ENCODE measurements at regions not wholly inside any gene's neighbourhood (a gene's known extent, or its start where the extent isn't known, plus 50 kb on each side); places are given as distances from the start of the nearest gene placed in this dataset.

DNA sequence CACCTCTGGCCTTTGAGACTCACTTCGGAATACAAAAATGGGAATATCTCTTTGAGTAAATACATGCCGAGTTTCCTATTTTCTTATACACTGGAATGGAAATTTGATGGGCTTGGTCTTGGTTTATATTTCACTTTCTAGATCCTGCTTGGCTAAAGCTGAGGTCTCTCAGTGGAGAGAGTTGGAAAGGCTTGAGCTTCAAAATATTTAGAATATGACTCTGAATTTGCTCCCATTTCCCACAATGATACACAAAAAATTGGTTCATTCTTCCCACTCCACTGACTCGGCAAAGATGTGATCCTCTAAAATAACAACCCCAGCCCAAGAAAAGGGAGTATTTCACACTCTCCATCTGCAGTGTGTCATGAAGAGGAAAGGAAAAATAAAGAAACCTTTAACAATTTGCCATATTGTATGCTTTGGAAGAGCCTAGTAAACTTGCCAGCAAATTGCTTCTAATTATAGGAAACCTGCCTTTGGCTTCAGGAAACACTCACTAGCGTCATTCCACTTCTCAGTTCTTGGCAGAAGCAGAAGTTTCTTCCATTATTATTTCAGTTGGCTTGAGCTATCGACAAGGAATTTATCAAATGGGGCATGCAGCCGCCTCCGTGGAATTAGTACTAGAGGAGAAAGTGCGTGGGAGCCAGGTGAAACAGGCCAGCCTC lies 302.9 kb downstream of the NSG2 start:
- DNase-seq = no peak
- WGBS, 3 donors = 23 to 29% (median 25%) methylated on average over 8 of the region's 8 CpGs
- TF ChIP-seq EP300 (IDR thresholded peaks at IDR 0.05) = no peak
- no peak for TF ChIP-seq POLR2A (IDR thresholded peaks at IDR 0.05)
- TF ChIP-seq CTCF (IDR thresholded peaks at IDR 0.05) = no peak
- Histone ChIP-seq H3K4me1 (ENCODE audit: insufficient read depth) (no peaks in the 10 kb centered on the region), H3K4me3 (no peak overlapping the region), H3K27ac (no peak overlapping the region), H3K36me3 (no peaks in the 10 kb centered on the region), H3K9me3 (no peaks in the 10 kb centered on the region), H3K27me3 (no peaks in the 10 kb centered on the region)
- intact Hi-C loops (cut with DNase I) = no loop called here

- no peaks in the 10 kb centered on the region for H3K4me1 ChIP-seq (ENCODE audit: insufficient read depth)
- no peaks in the 10 kb centered on the region for H3K9me3 ChIP-seq
- DNase-seq = no peak
- no peaks in the 10 kb centered on the region for H3K36me3 ChIP-seq
- H3K27me3 ChIP-seq = no peaks in the 10 kb centered on the region
- 65 to 80% (median 74%) methylated on average over 4 of the region's 4 CpGs for WGBS, 3 donors
- H3K27ac ChIP-seq = no peak overlapping the region
- no peak overlapping the region for H3K4me3 ChIP-seq
- TF ChIP-seq POLR2A (IDR thresholded peaks at IDR 0.05) (no peak), EP300 (IDR thresholded peaks at IDR 0.05) (no peak), CTCF (IDR thresholded peaks at IDR 0.05) (no peak)
- intact Hi-C loops (cut with DNase I) = no loop called here
Observed at GRCh38 chr5:174352681-174353080, 307.2 kb downstream of the NSG2 start.

GRCh38 chr5:174354571-174354970 lies 309.1 kb downstream of the NSG2 start:
- intact Hi-C loops (cut with DNase I) = no loop called here
- Histone ChIP-seq H3K4me1 (ENCODE audit: insufficient read depth) (no peaks in the 10 kb centered on the region), H3K27me3 (no peaks in the 10 kb centered on the region), H3K27ac (no peak overlapping the region), H3K9me3 (no peaks in the 10 kb centered on the region), H3K36me3 (no peaks in the 10 kb centered on the region), H3K4me3 (no peak overlapping the region)
- TF ChIP-seq EP300 (IDR thresholded peaks at IDR 0.05) (no peak), CTCF (IDR thresholded peaks at IDR 0.05) (no peak), POLR2A (IDR thresholded peaks at IDR 0.05) (no peak)
- WGBS, 3 donors = 69 to 85% (median 80%) methylated on average over 5 of the region's 5 CpGs
- DNase-seq = no peak

DNA sequence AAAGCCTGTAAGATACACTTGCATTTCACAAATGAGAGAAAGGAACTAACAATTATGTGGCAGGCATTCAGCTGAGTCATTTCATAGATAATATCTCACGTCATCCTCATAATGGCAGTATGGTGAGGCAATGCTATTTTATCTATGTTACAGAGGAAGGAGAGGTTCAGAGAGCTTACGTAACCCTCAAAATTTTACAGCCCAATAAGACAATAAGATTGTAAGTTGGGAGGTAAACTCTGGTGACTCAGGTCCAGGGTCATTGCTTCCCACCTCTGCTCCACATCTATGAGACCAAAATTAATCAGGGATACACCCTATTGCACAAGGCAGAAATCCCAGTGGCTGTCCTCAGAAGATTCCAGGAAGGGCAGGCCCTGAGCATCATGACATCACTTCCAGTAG lies 309.7 kb downstream of the NSG2 start:
- Histone ChIP-seq H3K27ac (no peak overlapping the region), H3K9me3 (no peaks in the 10 kb centered on the region), H3K27me3 (no peaks in the 10 kb centered on the region), H3K36me3 (no peaks in the 10 kb centered on the region), H3K4me3 (no peak overlapping the region), H3K4me1 (ENCODE audit: insufficient read depth) (no peaks in the 10 kb centered on the region)
- 58 to 62% (median 60%) methylated on average over 2 of the region's 2 CpGs for WGBS, 3 donors
- intact Hi-C loops (cut with DNase I) = no loop called here
- no peak for TF ChIP-seq CTCF (IDR thresholded peaks at IDR 0.05)
- TF ChIP-seq EP300 (IDR thresholded peaks at IDR 0.05) = no peak
- no peak for TF ChIP-seq POLR2A (IDR thresholded peaks at IDR 0.05)
- DNase-seq = no peak
